HFFc6 (cell line): ENCODE measurements at regions not wholly inside any gene's neighbourhood (a gene's known extent, or its start where the extent isn't known, plus 50 kb on each side); places are given as distances from the start of the nearest gene placed in this dataset.

Experiments
- DNase-seq: peaks from one replicate; pipeline ENCODE4 v3.0.0-alpha.2; 2018
- H3K27ac Mint-ChIP-seq: 2 replicates; pipeline ENCODE4 v1.8.0; 2020; ENCODE audit warnings: mild to moderate bottlenecking, mixed read lengths
- H3K27me3 Mint-ChIP-seq: 2 replicates; pipeline ENCODE4 v1.8.0; 2021; ENCODE audit warnings: mild to moderate bottlenecking, moderate library complexity, mixed read lengths; ENCODE audit not compliant: insufficient read depth
- H3K36me3 Mint-ChIP-seq: 2 replicates; pipeline ENCODE4 v1.8.0; 2021; ENCODE audit warnings: low read depth, mixed read lengths
- H3K4me1 Mint-ChIP-seq: 2 replicates; pipeline ENCODE4 v1.8.0; 2020; ENCODE audit warnings: low read depth, mixed read lengths
- H3K4me3 Mint-ChIP-seq: 2 replicates; pipeline ENCODE4 v1.8.0; 2020; ENCODE audit warnings: mild to moderate bottlenecking, moderate library complexity, mixed read lengths
- H3K9me3 Mint-ChIP-seq: 2 replicates; pipeline ENCODE4 v1.8.0; 2020; ENCODE audit warnings: mild to moderate bottlenecking, mixed read lengths
- CTCF ChIP-seq: fragments of 200-600 bp; sonication (generic); IDR thresholded peaks from 2 replicates; pipeline ENCODE4 v1.5.0; 2021; ENCODE audit warnings: antibody characterized with exemption, mild to moderate bottlenecking

- Mint-ChIP-seq H3K36me3 (no peaks in the 10 kb centered on the region), H3K27ac (no peak overlapping the region), H3K27me3 (peaks cover 1% of the 10 kb centered on the region; the same call in 1 of the 2 replicates), H3K4me3 (no peak overlapping the region), H3K4me1 (peaks cover 7% of the 10 kb centered on the region; the same call in 1 of the 2 replicates), H3K9me3 (no peaks in the 10 kb centered on the region)
- DNase-seq = no peak
- TF ChIP-seq CTCF = no peak
These were observed 162.3 kb upstream of the ZEB2 start for GRCh38 chr2:144682248-144682647.

GRCh38 chr2:144681389-144681788 is 161.5 kb upstream of the ZEB2 start:
- no peak for DNase-seq
- Mint-ChIP-seq H3K36me3 (no peaks in the 10 kb centered on the region), H3K27ac (no peak overlapping the region), H3K27me3 (no peaks in the 10 kb centered on the region), H3K4me3 (no peak overlapping the region), H3K4me1 (peaks cover 7% of the 10 kb centered on the region; the same call in 1 of the 2 replicates), H3K9me3 (no peaks in the 10 kb centered on the region)
- no peak for TF ChIP-seq CTCF

- no peak for DNase-seq
- Mint-ChIP-seq H3K27me3 (no peaks in the 10 kb centered on the region), H3K4me3 (no peak overlapping the region), H3K27ac (no peak overlapping the region), H3K9me3 (no peaks in the 10 kb centered on the region), H3K4me1 (peaks cover 7% of the 10 kb centered on the region; the same call in 1 of the 2 replicates), H3K36me3 (no peaks in the 10 kb centered on the region)
- TF ChIP-seq CTCF = no peak
These were observed 160.0 kb upstream of the ZEB2 start for GRCh38 chr2:144679942-144680341.

GRCh38 chr2:144678736-144679135 is 158.8 kb upstream of the ZEB2 start:
- no peaks in the 10 kb centered on the region for H3K9me3 Mint-ChIP-seq
- no peak overlapping the region for H3K27ac Mint-ChIP-seq
- no peaks in the 10 kb centered on the region for H3K36me3 Mint-ChIP-seq
- H3K27me3 Mint-ChIP-seq = no peaks in the 10 kb centered on the region
- no peak for DNase-seq
- no peak overlapping the region for H3K4me3 Mint-ChIP-seq
- H3K4me1 Mint-ChIP-seq = peaks cover 13% of the 10 kb centered on the region
- TF ChIP-seq CTCF = no peak

- H3K4me3 Mint-ChIP-seq = no peak overlapping the region
- H3K4me1 Mint-ChIP-seq = peaks cover 8% of the 10 kb centered on the region
- H3K27me3 Mint-ChIP-seq = no peaks in the 10 kb centered on the region
- TF ChIP-seq CTCF = no peak
- H3K27ac Mint-ChIP-seq = no peak overlapping the region
- H3K9me3 Mint-ChIP-seq = no peaks in the 10 kb centered on the region
- no peak for DNase-seq
- H3K36me3 Mint-ChIP-seq = no peaks in the 10 kb centered on the region
These were observed 155.8 kb upstream of the ZEB2 start for GRCh38 chr2:144675731-144676130.

- H3K27me3 Mint-ChIP-seq = no peaks in the 10 kb centered on the region
- no peak overlapping the region for H3K27ac Mint-ChIP-seq
- H3K9me3 Mint-ChIP-seq = no peaks in the 10 kb centered on the region
- H3K36me3 Mint-ChIP-seq = no peaks in the 10 kb centered on the region
- no peak overlapping the region for H3K4me3 Mint-ChIP-seq
- peaks cover 6% of the 10 kb centered on the region; the same call in 1 of the 2 replicates for H3K4me1 Mint-ChIP-seq
- DNase-seq = no peak
- no peak for TF ChIP-seq CTCF
These were observed 155.4 kb upstream of the ZEB2 start for GRCh38 chr2:144675331-144675730.
